Testis (tissue), 2 donors: ENCODE measurements at regions not wholly inside any gene's neighbourhood (a gene's known extent, or its start where the extent isn't known, plus 50 kb on each side); places are given as distances from the start of the nearest gene placed in this dataset.

Experiments
- DNase-seq: peaks from one replicate; pipeline ENCODE4 v3.0.0-alpha.2; 2019
- H3K27ac ChIP-seq, 2 donors: fragments of 200-600 bp; sonication (generic); one replicate each; pipeline ENCODE4 v1.5.1; 2019
- H3K27me3 ChIP-seq: fragments of 200-600 bp; sonication (generic); one replicate; pipeline ENCODE4 v1.5.1; 2019
- H3K36me3 ChIP-seq: fragments of 200-600 bp; sonication (generic); one replicate; pipeline ENCODE4 v1.5.1; 2017; ENCODE audit warnings: low read depth; ENCODE audit errors: missing control alignments
- H3K4me1 ChIP-seq: fragments of 200-600 bp; sonication (generic); one replicate; pipeline ENCODE4 v1.5.1; 2019
- H3K4me3 ChIP-seq, 2 donors: fragments of 200-600 bp; sonication (generic); one replicate each; pipeline ENCODE4 v1.5.1; 2017 to 2019
- H3K9me3 ChIP-seq: fragments of 200-600 bp; sonication (generic); one replicate; pipeline ENCODE4 v1.5.1; 2017
- CTCF ChIP-seq, 3 experiments: fragments of 450-650 bp in 2 of 3; fragments of 200-600 bp in 1 of 3; sonication (generic) in 1 of 3; IDR thresholded peaks; one replicate each; pipeline ENCODE4 v1.5.1; 2016 to 2019; ENCODE audit warnings: antibody characterized with exemption in 3 of 3, mild to moderate bottlenecking in 2 of 3, moderate library complexity in 1 of 3
- POLR2A ChIP-seq: fragments of 450-650 bp; IDR thresholded peaks from one replicate; pipeline ENCODE4 v1.6.1; 2017; ENCODE audit warnings: antibody characterized with exemption, mild to moderate bottlenecking, moderate library complexity
- WGBS, 2 donors: methylation state at CpG; one replicate each; pipeline ENCODE4 v1.1.5; 2018; 5-methylcytosine and 5-hydroxymethylcytosine counted together
- intact Hi-C: fragments of 100-400 bp; cut with DNase I; formaldehyde crosslinking; loops from one replicate; pipeline ENCODE4 v1.15.1; 2023; ENCODE audit warnings: low total_unique reads

GRCh38 chr1:194347200-194347599 is 1160.8 kb upstream of the B3GALT2 start:
- Histone ChIP-seq H3K27me3 (no peaks in the 10 kb centered on the region), H3K4me1 (no peaks in the 10 kb centered on the region), H3K4me3 (no peak overlapping the region), H3K27ac (no peak overlapping the region), H3K36me3 (no peaks in the 10 kb centered on the region), H3K9me3 (no peaks in the 10 kb centered on the region)
- TF ChIP-seq POLR2A (no peak), CTCF (IDR thresholded peaks at IDR 0.05) (no peak)
- intact Hi-C loops, result no loop called here
- WGBS, 2 donors, result 68 to 74% methylated on average over 2 of the region's 2 CpGs
- DNase-seq, result no peak

GRCh38 chr1:194342484-194343262 is 1156.3 kb upstream of the B3GALT2 start:
- Histone ChIP-seq H3K4me3 (no peak overlapping the region), H3K9me3 (no peaks in the 10 kb centered on the region), H3K36me3 (no peaks in the 10 kb centered on the region), H3K27me3 (no peaks in the 10 kb centered on the region), H3K27ac (no peak overlapping the region), H3K4me1 (no peaks in the 10 kb centered on the region)
- intact Hi-C loops, result no loop called here
- 89 to 91% methylated on average over 18 of the region's 18 CpGs for WGBS, 2 donors
- TF ChIP-seq POLR2A (no peak), CTCF (IDR thresholded peaks at IDR 0.05) (no peak)
- no peak for DNase-seq

- Histone ChIP-seq H3K36me3 (no peaks in the 10 kb centered on the region), H3K4me3 (no peak overlapping the region), H3K27me3 (no peaks in the 10 kb centered on the region), H3K4me1 (no peaks in the 10 kb centered on the region), H3K9me3 (no peaks in the 10 kb centered on the region), H3K27ac (no peak overlapping the region)
- 98 to 100% methylated on average over 1 of the region's 1 CpG for WGBS, 2 donors
- TF ChIP-seq CTCF (IDR thresholded peaks at IDR 0.05) (no peak), POLR2A (no peak)
- no peak for DNase-seq
- intact Hi-C loops, result no loop called here
Measured at GRCh38 chr1:194341587-194341986, 1155.2 kb upstream of the B3GALT2 start.

GRCh38 chr1:194339471-194339870 is 1153.1 kb upstream of the B3GALT2 start:
- no peaks in the 10 kb centered on the region for H3K9me3 ChIP-seq
- H3K27me3 ChIP-seq, result no peaks in the 10 kb centered on the region
- no peak for TF ChIP-seq POLR2A
- no peak for TF ChIP-seq CTCF (IDR thresholded peaks at IDR 0.05)
- intact Hi-C loops, result no loop called here
- no peaks in the 10 kb centered on the region for H3K4me1 ChIP-seq
- H3K4me3 ChIP-seq, result no peak overlapping the region
- no peak overlapping the region for H3K27ac ChIP-seq
- no peaks in the 10 kb centered on the region for H3K36me3 ChIP-seq
- 76 to 77% methylated on average over 2 of the region's 2 CpGs for WGBS, 2 donors
- DNase-seq, result no peak
